ENCODE measurements at regions not wholly inside any gene's neighbourhood (a gene's known extent, or its start where the extent isn't known, plus 50 kb on each side); places are given as distances from the start of the nearest gene placed in this dataset.

- FAIRE-seq (no peak), DNase-seq (ENCODE audit: extremely low read depth in 1 of 4, low spot score in 3 of 4) (no peak), ATAC-seq (no peak)
- Histone ChIP-seq H3K4me3 (no peak overlapping the region), H3K9ac (ENCODE audit: insufficient read depth in 1 of 2, low read depth in 2 of 2, low read length in 2 of 2) (no peak overlapping the region), H3K36me3 (ENCODE audit: control insufficient read depth, insufficient read depth, low read length) (no peaks in the 10 kb centered on the region), H3K27ac (ENCODE audit: extremely low read depth, low read depth, low read length) (no peak overlapping the region), H3K79me2 (ENCODE audit: control insufficient read depth, insufficient read depth, low read length) (no peaks in the 10 kb centered on the region), H3K27me3 (ENCODE audit: control insufficient read depth in 2 of 2, insufficient read depth in 2 of 2, low read length in 2 of 2) (no peaks in the 10 kb centered on the region; a peak in 1 of 5 replicates), H4K20me1 (replicated peaks; ENCODE audit: control insufficient read depth, insufficient read depth, low read length) (no peaks in the 10 kb centered on the region), H3K9me1 (ENCODE audit: control insufficient read depth, insufficient read depth, low read length) (no peaks in the 10 kb centered on the region), H3K4me1 (replicated peaks in 1 of 2; ENCODE audit: control insufficient read depth in 2 of 2, insufficient read depth in 2 of 2, low read length in 2 of 2) (peaks cover 0 to 6% of the 10 kb centered on the region in 2 experiments; a peak in 2 of 5 replicates), H3K4me2 (ENCODE audit: insufficient read depth, low read length) (no peak overlapping the region), H2AFZ (ENCODE audit: low read depth, low read length) (no peak overlapping the region), H3K9me3 (replicated peaks; ENCODE audit: control insufficient read depth, insufficient read depth, low read depth, low read length) (no peaks in the 10 kb centered on the region)
- ChIA-PET CTCF (ENCODE audit: low intra/inter-chr PET ratio) (no interaction called here), POLR2A (interaction anchor here (0.5 to 0.6 kb wide), 2 partner anchors 12 to 76 kb away, joined by 3 to 4 read pairs; no protein-coding TSS in a partner anchor)
- 0% methylated on average over 3 of the region's 3 CpGs for WGBS (ENCODE audit: insufficient coverage, low coverage, missing lambda C conversion rate)
- intact Hi-C loops (cut with micrococcal nuclease): no loop called here
- TF ChIP-seq CGGBP1 (CRISPR knock-in tag; IDR thresholded peaks at IDR 0.05) (no peak), ATF6 (CRISPR knock-in tag; IDR thresholded peaks at IDR 0.05) (no peak), MAFG (tag; conservative IDR thresholded peaks at IDR 0.05) (no peak), EGR1 (conservative IDR thresholded peaks at IDR 0.05) (no peak), MAZ (CRISPR knock-in tag; conservative IDR thresholded peaks at IDR 0.05 in 1 of 2, IDR thresholded peaks at IDR 0.05 in 1 of 2) (no peak), TCF7L2 (IDR thresholded peaks at IDR 0.05; ENCODE audit: low read depth, low read length) (no peak), PHF20 (IDR thresholded peaks at IDR 0.05; ENCODE audit: partially characterized antibody) (no peak), ATF1 (CRISPR knock-in tag; IDR thresholded peaks at IDR 0.05) (no peak), ATF1 (tag; IDR thresholded peaks at IDR 0.05) (no peak), E4F1 (CRISPR knock-in tag; IDR thresholded peaks at IDR 0.05; ENCODE audit: borderline replicate concordance) (no peak), CXXC5 (CRISPR knock-in tag; IDR thresholded peaks at IDR 0.05) (no peak), HNRNPK (IDR thresholded peaks at IDR 0.05; ENCODE audit: low read depth, low read length, poor library complexity, severe bottlenecking) (no peak)
- TF ChIP-seq, protein P1, sequence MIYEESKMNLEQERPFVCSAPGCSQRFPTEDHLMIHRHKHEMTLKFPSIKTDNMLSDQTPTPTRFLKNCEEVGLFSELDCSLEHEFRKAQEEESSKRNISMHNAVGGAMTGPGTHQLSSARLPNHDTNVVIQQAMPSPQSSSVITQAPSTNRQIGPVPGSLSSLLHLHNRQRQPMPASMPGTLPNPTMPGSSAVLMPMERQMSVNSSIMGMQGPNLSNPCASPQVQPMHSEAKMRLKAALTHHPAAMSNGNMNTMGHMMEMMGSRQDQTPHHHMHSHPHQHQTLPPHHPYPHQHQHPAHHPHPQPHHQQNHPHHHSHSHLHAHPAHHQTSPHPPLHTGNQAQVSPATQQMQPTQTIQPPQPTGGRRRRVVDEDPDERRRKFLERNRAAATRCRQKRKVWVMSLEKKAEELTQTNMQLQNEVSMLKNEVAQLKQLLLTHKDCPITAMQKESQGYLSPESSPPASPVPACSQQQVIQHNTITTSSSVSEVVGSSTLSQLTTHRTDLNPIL (CRISPR knock-in tag; IDR thresholded peaks at IDR 0.05): no peak
- TF ChIP-seq, protein P2, sequence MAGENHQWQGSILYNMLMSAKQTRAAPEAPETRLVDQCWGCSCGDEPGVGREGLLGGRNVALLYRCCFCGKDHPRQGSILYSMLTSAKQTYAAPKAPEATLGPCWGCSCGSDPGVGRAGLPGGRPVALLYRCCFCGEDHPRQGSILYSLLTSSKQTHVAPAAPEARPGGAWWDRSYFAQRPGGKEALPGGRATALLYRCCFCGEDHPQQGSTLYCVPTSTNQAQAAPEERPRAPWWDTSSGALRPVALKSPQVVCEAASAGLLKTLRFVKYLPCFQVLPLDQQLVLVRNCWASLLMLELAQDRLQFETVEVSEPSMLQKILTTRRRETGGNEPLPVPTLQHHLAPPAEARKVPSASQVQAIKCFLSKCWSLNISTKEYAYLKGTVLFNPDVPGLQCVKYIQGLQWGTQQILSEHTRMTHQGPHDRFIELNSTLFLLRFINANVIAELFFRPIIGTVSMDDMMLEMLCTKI (IDR thresholded peaks at IDR 0.05; ENCODE audit: partially characterized antibody): no peak
- BruUV-seq (replicated peaks): no TSS peak
- in situ Hi-C loops (cut with MboI): no loop called here
Measured at GRCh38 chr12:41935911-41936310, 208.8 kb downstream of the GXYLT1 start.

Measured in K562 (cell line).